IPS-18a (cell line): ENCODE measurements at regions not wholly inside any gene's neighbourhood (a gene's known extent, or its start where the extent isn't known, plus 50 kb on each side); places are given as distances from the start of the nearest gene placed in this dataset.

ENCODE experiments used
- H3K27ac ChIP-seq: one replicate; pipeline ENCODE4 v1.5.1; 2013; ENCODE audit warnings: low read length
- H3K27me3 ChIP-seq: one replicate; pipeline ENCODE4 v1.6.1; 2013; ENCODE audit warnings: mild to moderate bottlenecking, low read length; ENCODE audit not compliant: control insufficient read depth, insufficient read depth
- H3K36me3 ChIP-seq: one replicate; pipeline ENCODE4 v1.6.1; 2013; ENCODE audit warnings: low read depth, low read length; ENCODE audit not compliant: control insufficient read depth
- H3K4me1 ChIP-seq: one replicate; pipeline ENCODE4 v1.6.1; 2013; ENCODE audit warnings: low read depth, low read length; ENCODE audit not compliant: control insufficient read depth
- H3K4me3 ChIP-seq: one replicate; pipeline ENCODE4 v1.5.1; 2013; ENCODE audit warnings: low read length
- H3K9ac ChIP-seq: one replicate; pipeline ENCODE4 v1.6.1; 2013; ENCODE audit warnings: mild to moderate bottlenecking, low read length, moderate library complexity
- H3K9me3 ChIP-seq: one replicate; pipeline ENCODE4 v1.6.1; 2013; ENCODE audit warnings: low read depth, low read length; ENCODE audit not compliant: control insufficient read depth

DNA sequence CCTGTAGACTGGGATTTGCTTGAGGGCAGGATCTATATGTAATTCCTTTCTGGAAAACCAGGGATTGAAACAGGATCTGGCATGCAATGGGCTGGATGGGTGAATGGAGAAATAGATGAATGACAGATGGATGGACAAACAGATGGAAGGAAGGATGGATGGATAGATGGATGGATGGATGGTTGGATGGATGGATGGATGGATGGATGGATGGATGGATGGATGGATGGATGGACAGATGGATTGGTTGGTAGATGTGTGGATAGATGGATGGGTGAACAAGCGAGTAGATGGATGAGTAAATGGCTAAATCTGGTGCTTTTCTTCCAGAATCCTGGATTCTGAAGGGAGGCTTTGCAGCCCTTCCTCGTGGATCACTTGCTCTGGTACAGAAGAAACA, 162.5 kb upstream of the SMIM23 start:
- H3K36me3 ChIP-seq: no peaks in the 10 kb centered on the region
- no peak overlapping the region for H3K9ac ChIP-seq
- no peak overlapping the region for H3K4me3 ChIP-seq
- H3K27me3 ChIP-seq: peaks cover 84% of the 10 kb centered on the region
- H3K4me1 ChIP-seq: peaks cover 17% of the 10 kb centered on the region
- no peaks in the 10 kb centered on the region for H3K9me3 ChIP-seq
- no peak overlapping the region for H3K27ac ChIP-seq

DNA sequence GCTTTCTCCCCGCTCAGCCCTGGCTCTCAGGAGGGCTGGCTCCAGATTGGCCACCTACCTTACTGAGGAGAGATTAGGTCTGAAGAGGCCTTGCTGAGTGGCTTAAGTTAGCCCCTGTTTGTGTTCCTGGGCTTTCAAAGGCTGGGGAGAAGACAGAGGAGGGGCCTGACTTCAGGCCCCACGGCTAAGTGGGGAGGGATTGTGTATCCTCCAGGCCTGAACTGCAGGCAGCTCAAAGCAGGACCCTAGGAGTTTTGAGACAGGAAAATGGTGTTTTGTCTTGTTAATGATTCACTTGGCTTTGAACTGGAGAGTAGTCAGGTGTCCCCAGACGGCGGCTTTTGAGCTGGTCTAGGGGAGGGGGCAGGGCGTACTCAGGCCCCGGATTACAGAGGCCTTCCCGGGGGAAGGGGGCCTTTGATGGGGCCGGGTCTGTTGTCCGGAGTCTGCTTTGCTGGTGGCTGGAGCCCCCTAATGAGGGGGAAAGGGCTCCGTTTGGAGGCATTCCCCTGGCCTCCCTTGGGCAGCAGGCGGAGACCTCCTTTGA, 162.0 kb upstream of the SMIM23 start:
- Histone ChIP-seq H3K9me3 (no peaks in the 10 kb centered on the region), H3K27me3 (peaks cover 88% of the 10 kb centered on the region), H3K9ac (no peak overlapping the region), H3K4me3 (no peak overlapping the region), H3K4me1 (peaks cover 17% of the 10 kb centered on the region), H3K36me3 (no peaks in the 10 kb centered on the region), H3K27ac (no peak overlapping the region)

DNA sequence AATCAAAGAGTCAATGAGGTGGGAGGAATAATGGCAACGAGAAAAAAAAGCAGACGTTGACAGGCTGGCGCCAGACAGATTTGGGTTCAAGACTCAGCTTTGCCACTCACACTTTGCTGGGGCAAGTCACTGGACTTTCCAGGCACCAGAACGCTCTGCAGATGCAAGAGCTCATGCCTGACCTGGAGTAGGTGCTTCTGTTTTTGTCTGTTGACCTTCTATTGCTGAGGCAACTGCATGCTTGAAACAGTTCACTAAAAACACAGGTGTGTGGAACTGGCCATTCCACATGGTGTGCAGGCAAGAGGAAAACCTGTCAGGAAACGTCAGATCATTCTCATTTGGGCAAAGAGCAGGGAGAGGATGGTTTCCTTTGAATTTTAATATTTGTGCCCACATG, 161.2 kb upstream of the SMIM23 start:
- no peak overlapping the region for H3K4me3 ChIP-seq
- H3K9ac ChIP-seq: no peak overlapping the region
- H3K27ac ChIP-seq: no peak overlapping the region
- peaks cover 95% of the 10 kb centered on the region for H3K27me3 ChIP-seq
- no peaks in the 10 kb centered on the region for H3K9me3 ChIP-seq
- H3K4me1 ChIP-seq: peaks cover 17% of the 10 kb centered on the region
- no peaks in the 10 kb centered on the region for H3K36me3 ChIP-seq

DNA sequence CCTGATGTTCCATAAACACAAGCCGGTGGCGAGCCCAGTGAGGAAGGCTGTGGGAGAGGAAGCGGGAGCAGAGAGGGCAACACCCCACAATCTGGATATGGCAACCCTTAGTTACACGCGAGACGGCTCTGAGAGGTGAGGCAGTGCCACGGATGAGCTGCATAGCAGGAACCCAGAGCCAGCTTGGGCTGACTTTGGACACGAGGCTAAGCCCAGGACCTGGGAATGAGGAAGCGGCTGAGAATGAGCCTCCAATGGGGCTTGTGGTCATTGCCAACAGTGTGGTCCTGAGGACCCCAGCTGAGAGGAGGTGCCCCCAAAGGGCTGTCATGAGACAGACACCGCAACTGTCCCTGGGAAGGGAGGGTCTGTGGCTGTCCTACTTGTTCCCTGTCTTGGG, 160.0 kb upstream of the SMIM23 start:
- H3K9me3 ChIP-seq: no peaks in the 10 kb centered on the region
- peaks cover 94% of the 10 kb centered on the region for H3K27me3 ChIP-seq
- no peak overlapping the region for H3K27ac ChIP-seq
- peaks cover 20% of the 10 kb centered on the region for H3K4me1 ChIP-seq
- H3K36me3 ChIP-seq: no peaks in the 10 kb centered on the region
- no peak overlapping the region for H3K9ac ChIP-seq
- H3K4me3 ChIP-seq: no peak overlapping the region

DNA sequence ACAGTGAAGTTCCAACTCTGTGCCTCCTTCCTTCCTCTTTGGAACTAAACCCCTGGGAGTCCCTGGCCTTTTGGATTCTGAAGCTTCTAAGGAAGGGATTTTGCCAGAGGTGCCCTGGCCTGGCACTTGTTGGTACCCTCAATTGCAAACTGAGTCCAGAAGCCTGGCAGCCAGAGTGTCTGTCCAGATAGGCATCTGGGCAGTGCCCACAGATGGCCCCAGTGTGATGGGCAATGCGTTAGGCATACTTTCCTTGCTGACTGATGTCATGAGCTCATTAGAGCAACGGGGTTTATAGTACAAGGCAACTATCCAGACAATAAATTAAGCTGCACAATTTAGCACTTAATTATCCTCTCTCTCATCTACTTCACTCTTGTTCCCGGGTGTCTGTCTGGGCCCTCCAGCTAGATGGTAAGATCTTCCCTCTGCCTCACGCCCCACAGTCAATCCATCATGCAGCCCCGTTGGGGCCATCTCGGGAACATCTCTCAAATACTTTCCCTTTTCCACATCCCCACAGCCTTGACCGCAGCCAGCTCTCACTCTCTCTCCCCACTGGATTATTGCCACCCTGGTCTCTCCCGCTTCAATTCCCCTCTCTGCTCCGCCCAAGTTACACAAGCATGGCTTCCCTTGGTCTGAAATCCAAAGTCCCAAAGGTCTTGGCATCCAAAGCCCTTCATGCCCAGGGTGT, 157.5 kb upstream of the SMIM23 start:
- no peaks in the 10 kb centered on the region for H3K9me3 ChIP-seq
- no peak overlapping the region for H3K9ac ChIP-seq
- H3K4me1 ChIP-seq: peaks cover 16% of the 10 kb centered on the region
- no peaks in the 10 kb centered on the region for H3K36me3 ChIP-seq
- H3K4me3 ChIP-seq: no peak overlapping the region
- peaks cover 79% of the 10 kb centered on the region for H3K27me3 ChIP-seq
- no peak overlapping the region for H3K27ac ChIP-seq

DNA sequence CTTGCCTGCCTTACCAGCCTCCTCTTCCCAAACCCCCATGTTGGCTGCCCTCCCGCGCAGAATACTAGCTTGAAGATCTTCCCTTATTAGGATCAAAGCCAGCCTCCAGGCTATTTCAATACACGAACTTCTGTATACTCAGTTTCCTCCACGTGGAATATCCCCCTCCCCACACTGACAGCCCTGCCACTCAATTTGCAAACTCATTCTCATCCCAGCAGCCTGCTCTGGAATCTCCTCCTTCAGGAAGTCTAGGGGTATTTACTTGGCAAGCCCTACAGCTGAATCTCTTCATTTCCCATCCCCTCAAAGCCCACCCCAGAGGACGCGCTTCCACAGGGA, 157.0 kb upstream of the SMIM23 start:
- Histone ChIP-seq H3K4me1 (peaks cover 12% of the 10 kb centered on the region), H3K36me3 (no peaks in the 10 kb centered on the region), H3K27me3 (peaks cover 76% of the 10 kb centered on the region), H3K9ac (no peak overlapping the region), H3K9me3 (no peaks in the 10 kb centered on the region), H3K27ac (no peak overlapping the region), H3K4me3 (no peak overlapping the region)

DNA sequence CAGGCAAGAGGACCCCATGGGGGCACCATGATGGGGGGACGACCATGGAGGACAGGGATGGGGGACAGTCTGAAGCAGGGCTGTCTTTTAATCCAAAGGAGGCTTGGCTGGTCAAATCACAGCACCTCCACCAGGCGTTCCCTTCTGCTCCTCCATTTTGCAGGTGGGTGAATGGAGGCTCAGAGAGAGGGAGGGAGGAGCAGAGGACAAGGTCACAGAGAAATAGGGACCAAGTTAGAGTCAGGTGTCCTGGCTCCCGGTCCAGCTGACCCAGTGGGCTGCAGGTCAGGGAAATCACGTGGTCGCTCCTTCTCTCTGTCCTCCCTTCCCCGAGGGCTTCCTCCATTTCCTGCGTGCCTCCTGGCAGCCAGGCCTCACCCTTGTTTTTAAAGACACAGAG, 156.4 kb upstream of the SMIM23 start:
- H3K27me3 ChIP-seq: peaks cover 72% of the 10 kb centered on the region
- no peak overlapping the region for H3K4me3 ChIP-seq

DNA sequence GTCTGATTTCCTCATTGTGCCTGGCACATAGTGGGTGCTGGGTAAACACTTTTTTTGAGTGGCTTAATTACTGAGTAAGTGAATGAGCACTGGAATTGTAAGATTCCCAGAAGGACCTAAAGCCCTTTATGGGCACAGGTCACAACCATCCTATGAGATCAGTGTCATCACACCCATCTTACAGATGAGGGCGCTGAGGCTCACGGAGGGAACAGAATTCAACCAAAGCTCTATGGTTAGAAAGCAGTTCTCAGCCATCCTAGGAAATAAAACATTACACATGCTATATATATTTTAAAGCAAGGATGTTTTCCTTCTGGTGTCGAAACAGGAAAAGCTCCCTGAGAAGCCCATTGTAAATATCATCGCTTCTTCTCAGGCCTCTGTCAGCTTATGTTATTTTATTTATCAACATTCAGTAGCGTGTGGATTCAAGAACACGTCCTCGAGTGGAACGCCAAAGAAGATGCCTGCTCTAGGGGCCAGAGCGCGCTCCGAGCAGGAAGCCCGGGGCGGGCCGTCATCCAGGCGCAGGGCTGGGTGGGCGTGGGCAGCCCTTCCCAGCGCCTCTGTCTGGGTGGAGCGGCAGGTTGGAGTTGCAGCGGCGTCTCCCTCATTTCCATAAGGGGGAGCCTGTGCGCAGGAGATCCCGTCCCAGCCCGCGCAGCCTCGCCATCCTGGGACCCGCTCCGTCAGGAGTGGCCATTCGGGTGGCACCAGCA, 155.8 kb upstream of the SMIM23 start:
- peaks cover 66% of the 10 kb centered on the region for H3K27me3 ChIP-seq
- H3K4me3 ChIP-seq: peak overlapping the region; percentile 11

More for the DNA sequence above, 156.4 kb upstream of the SMIM23 start:
- Histone ChIP-seq H3K9me3 (no peaks in the 10 kb centered on the region), H3K36me3 (no peaks in the 10 kb centered on the region), H3K9ac (no peak overlapping the region), H3K27ac (no peak overlapping the region), H3K4me1 (peaks cover 8% of the 10 kb centered on the region)

DNA sequence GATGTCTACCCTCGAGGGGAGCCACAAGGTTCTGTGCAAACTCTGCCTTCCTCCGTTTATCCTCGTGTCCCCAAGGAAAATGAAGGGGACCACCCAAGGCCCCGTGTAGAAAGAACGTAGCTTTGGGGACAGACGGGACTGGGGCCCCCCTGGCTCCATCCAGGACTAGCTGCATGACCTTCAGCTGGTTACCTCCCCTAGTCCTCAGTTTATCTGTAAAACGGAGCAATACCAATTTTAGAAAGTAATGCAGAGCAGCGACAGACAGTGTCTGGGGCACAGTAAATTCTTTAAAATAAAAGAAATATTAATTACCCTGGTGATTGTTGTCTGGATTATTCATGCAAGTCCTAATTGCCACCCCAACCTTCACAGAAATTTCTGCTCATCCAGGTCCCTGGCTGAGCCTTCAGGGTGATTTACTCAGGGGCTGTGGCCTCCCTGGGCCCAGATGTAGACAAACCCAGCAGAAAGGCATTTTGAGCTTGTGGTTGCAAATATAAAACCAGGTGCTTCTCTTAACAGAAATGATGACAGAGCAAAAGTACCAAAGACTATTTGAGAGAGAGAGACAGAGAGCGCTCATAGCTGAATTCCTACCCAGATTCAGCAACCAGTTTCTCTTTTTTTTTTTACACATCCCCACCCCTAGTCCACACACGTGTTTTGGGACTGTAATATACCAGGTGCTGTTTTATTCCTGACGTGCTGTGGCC, 155.1 kb upstream of the SMIM23 start:
- peaks cover 3% of the 10 kb centered on the region for H3K4me1 ChIP-seq
- peaks cover 59% of the 10 kb centered on the region for H3K27me3 ChIP-seq
- peak overlapping the region; percentile 11 for H3K4me3 ChIP-seq
- H3K36me3 ChIP-seq: no peaks in the 10 kb centered on the region
- no peak overlapping the region for H3K27ac ChIP-seq
- H3K9me3 ChIP-seq: no peaks in the 10 kb centered on the region
- no peak overlapping the region for H3K9ac ChIP-seq

More for the DNA sequence above, 155.8 kb upstream of the SMIM23 start:
- peaks cover 3% of the 10 kb centered on the region for H3K4me1 ChIP-seq
- no peak overlapping the region for H3K27ac ChIP-seq
- no peaks in the 10 kb centered on the region for H3K36me3 ChIP-seq
- no peaks in the 10 kb centered on the region for H3K9me3 ChIP-seq
- no peak overlapping the region for H3K9ac ChIP-seq

DNA sequence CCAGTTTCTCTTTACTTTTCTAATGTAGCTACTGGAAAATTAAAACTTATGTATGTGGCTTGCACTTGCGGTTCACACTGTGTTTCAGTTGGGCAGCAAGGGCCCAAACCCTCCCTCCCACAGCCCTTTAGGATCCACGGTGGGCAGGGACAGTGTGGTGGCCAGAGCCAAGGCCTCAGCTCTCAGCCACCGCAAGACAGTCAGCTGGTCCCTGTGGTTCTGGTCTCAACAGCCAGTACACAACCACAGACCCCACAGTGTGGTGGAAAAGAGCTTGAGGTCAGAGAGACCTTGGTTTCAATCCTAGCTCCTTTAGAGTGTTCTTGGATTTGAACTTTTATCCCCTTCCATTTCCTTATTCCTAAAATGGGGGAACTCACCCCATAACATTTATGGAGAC, 153.0 kb upstream of the SMIM23 start:
- Histone ChIP-seq H3K4me1 (peaks cover 3% of the 10 kb centered on the region), H3K4me3 (no peak overlapping the region), H3K27ac (no peak overlapping the region), H3K27me3 (peaks cover 38% of the 10 kb centered on the region), H3K36me3 (no peaks in the 10 kb centered on the region), H3K9me3 (no peaks in the 10 kb centered on the region), H3K9ac (no peak overlapping the region)

DNA sequence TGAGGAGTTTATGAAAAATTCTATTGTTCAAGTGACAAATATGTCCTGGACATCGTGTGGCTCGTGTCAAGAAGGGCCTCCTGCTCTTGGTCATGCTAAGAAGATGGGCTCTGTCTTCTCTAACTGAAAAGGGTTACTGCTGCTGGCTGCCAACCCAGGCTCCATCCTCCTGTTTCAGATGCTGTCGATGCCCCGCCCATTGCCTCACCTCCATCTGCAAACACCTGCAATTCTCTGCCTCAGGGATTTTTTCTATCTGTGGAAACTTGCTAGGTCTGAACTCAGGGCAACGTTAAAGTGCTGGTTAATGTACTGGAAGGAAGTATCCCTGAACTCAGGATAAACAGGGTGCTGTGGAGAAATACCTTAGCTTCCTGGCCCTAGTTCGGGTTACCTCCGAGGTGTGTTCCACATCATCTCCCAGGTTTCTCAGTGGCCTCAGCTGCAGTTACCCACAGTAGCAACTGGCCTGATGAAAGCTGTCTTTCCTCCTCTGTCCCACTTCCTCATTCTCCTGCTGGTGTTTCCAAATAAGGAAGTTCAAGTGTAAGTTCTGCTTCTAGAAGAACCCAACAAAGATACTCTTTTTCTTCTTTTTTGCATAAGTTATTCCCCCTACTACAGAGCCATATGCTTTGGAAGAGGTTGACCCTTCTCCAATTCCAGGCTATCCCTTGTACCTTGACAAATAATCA, 151.7 kb upstream of the SMIM23 start:
- no peaks in the 10 kb centered on the region for H3K9me3 ChIP-seq
- no peak overlapping the region for H3K27ac ChIP-seq
- no peak overlapping the region for H3K9ac ChIP-seq
- no peaks in the 10 kb centered on the region for H3K36me3 ChIP-seq
- peaks cover 3% of the 10 kb centered on the region for H3K4me1 ChIP-seq
- H3K27me3 ChIP-seq: peaks cover 25% of the 10 kb centered on the region
- H3K4me3 ChIP-seq: no peak overlapping the region
